Mesenchymal stem cell (in vitro differentiated cells and primary cell): ENCODE measurements at regions not wholly inside any gene's neighbourhood (a gene's known extent, or its start where the extent isn't known, plus 50 kb on each side); places are given as distances from the start of the nearest gene placed in this dataset.
A peak's percentile ranks its signal among the peaks of the same experiment; 100 is the strongest.

Experiments
- DNase-seq: peaks from one replicate; pipeline ENCODE4 v3.0.0-alpha.2; 2013
- H2AFZ ChIP-seq: one replicate; pipeline ENCODE4 v1.6.1; 2013; ENCODE audit warnings: low read depth, mild to moderate bottlenecking, control low read depth, inconsistent platforms, low read length, moderate library complexity
- H2AK5ac ChIP-seq: 2 replicates; pipeline ENCODE4 v1.6.1; 2013; ENCODE audit warnings: low read length, moderate library complexity, mild to moderate bottlenecking, inconsistent platforms; ENCODE audit not compliant: severe bottlenecking
- H2BK120ac ChIP-seq: one replicate; pipeline ENCODE4 v1.6.1; 2013; ENCODE audit warnings: low read depth, mild to moderate bottlenecking, inconsistent platforms, low read length, moderate library complexity
- H2BK12ac ChIP-seq, 2 experiments: one replicate each; pipeline ENCODE4 v1.6.1; 2013; ENCODE audit warnings: inconsistent platforms in 2 of 2, low read length in 2 of 2, mild to moderate bottlenecking in 2 of 2, moderate library complexity in 2 of 2, control low read depth in 1 of 2
- H2BK15ac ChIP-seq: one replicate; pipeline ENCODE4 v1.6.1; 2013; ENCODE audit warnings: mild to moderate bottlenecking, low read depth, inconsistent platforms; ENCODE audit not compliant: poor library complexity, severe bottlenecking
- H2BK5ac ChIP-seq: 2 replicates; pipeline ENCODE4 v1.6.1; 2013; ENCODE audit warnings: low read depth, mild to moderate bottlenecking, low read length, control low read depth, inconsistent platforms; ENCODE audit not compliant: poor library complexity, severe bottlenecking
- H3K14ac ChIP-seq, 2 experiments: one replicate each; pipeline ENCODE4 v1.6.1; 2013; ENCODE audit warnings: inconsistent platforms in 2 of 2, low read length in 2 of 2, control low read depth in 1 of 2, mild to moderate bottlenecking in 1 of 2, moderate library complexity in 1 of 2
- H3K18ac ChIP-seq, 2 experiments: one replicate each; pipeline ENCODE4 v1.6.1; 2013; ENCODE audit warnings: inconsistent platforms in 2 of 2, low read length in 2 of 2, control low read depth in 1 of 2, low read depth in 1 of 2, mild to moderate bottlenecking in 1 of 2
- H3K23ac ChIP-seq, 2 experiments: one replicate each; pipeline ENCODE4 v1.6.1; 2013; ENCODE audit warnings: inconsistent platforms in 2 of 2, low read length in 2 of 2, mild to moderate bottlenecking in 2 of 2, moderate library complexity in 2 of 2, control low read depth in 1 of 2
- H3K27ac ChIP-seq: 2 replicates; pipeline ENCODE4 v1.5.1; 2013; ENCODE audit warnings: mild to moderate bottlenecking, moderate library complexity, low read length, control low read depth, inconsistent platforms; ENCODE audit not compliant: poor library complexity, severe bottlenecking
- H3K27me3 ChIP-seq, 2 experiments: 2 replicates each; pipeline versions ENCODE4 v1.6.1 to v1.7.0; 2013; ENCODE audit warnings: low read length in 2 of 2, mild to moderate bottlenecking in 2 of 2, moderate library complexity in 2 of 2, control low read depth in 1 of 2, inconsistent platforms in 1 of 2; ENCODE audit not compliant: control insufficient read depth in 1 of 2, insufficient read depth in 1 of 2
- H3K36me3 ChIP-seq, 2 experiments: 2 replicates each; pipeline versions ENCODE4 v1.6.1 to v1.7.0; 2013; ENCODE audit warnings: low read length in 2 of 2, control low read depth in 1 of 2, inconsistent platforms in 1 of 2, low read depth in 1 of 2, mild to moderate bottlenecking in 1 of 2; ENCODE audit not compliant: insufficient read depth in 2 of 2, control insufficient read depth in 1 of 2
- H3K4ac ChIP-seq, 2 experiments: one replicate each; pipeline ENCODE4 v1.6.1; 2013; ENCODE audit warnings: inconsistent platforms in 2 of 2, low read length in 2 of 2, mild to moderate bottlenecking in 2 of 2, moderate library complexity in 2 of 2, control low read depth in 1 of 2, low read depth in 1 of 2
- H3K4me1 ChIP-seq: 2 replicates; pipeline ENCODE4 v1.6.1; 2013; ENCODE audit warnings: low read depth, low read length, control low read depth; ENCODE audit not compliant: control insufficient read depth, insufficient read depth
- H3K4me2 ChIP-seq: 2 replicates; pipeline ENCODE4 v1.6.1; 2013; ENCODE audit warnings: low read length, mild to moderate bottlenecking, inconsistent platforms; ENCODE audit not compliant: poor library complexity, severe bottlenecking
- H3K4me3 ChIP-seq, 2 experiments: 2 replicates each; pipeline versions ENCODE4 v1.5.1 to v1.7.0; 2013; ENCODE audit warnings: low read length in 2 of 2, mild to moderate bottlenecking in 2 of 2, control low read depth in 1 of 2, low read depth in 1 of 2; ENCODE audit not compliant: insufficient read depth in 1 of 2
- H3K79me1 ChIP-seq: replicated peaks from 2 replicates; pipeline ENCODE4 v1.6.1; 2013; ENCODE audit warnings: mild to moderate bottlenecking, control low read depth, low read length, inconsistent platforms; ENCODE audit not compliant: poor library complexity, severe bottlenecking
- H3K9ac ChIP-seq: 2 replicates; pipeline ENCODE4 v1.7.0; 2013; ENCODE audit warnings: mild to moderate bottlenecking, low read length, moderate library complexity
- H3K9me3 ChIP-seq: 2 replicates; pipeline ENCODE4 v1.7.0; 2013; ENCODE audit warnings: mild to moderate bottlenecking, low read length; ENCODE audit not compliant: control insufficient read depth
- H4K8ac ChIP-seq: one replicate; pipeline ENCODE4 v1.6.1; 2013; ENCODE audit warnings: inconsistent platforms, mild to moderate bottlenecking, low read length, moderate library complexity
- H4K91ac ChIP-seq: one replicate; pipeline ENCODE4 v1.6.1; 2013; ENCODE audit warnings: mild to moderate bottlenecking, low read length, inconsistent platforms
- WGBS: methylation state at CpG from one replicate; pipeline ENCODE4 v1.1.7; 2013; ENCODE audit warnings: mixed read lengths; 5-methylcytosine and 5-hydroxymethylcytosine counted together

GRCh38 chr13:90070362-90070761 lies 1277.1 kb upstream of the MIR17HG start:
- H2BK120ac ChIP-seq, result no peak overlapping the region
- no peak overlapping the region for H3K4me3 ChIP-seq
- H4K8ac ChIP-seq, result no peak overlapping the region
- H4K91ac ChIP-seq, result no peak overlapping the region
- no peak overlapping the region for H3K14ac ChIP-seq
- H3K9ac ChIP-seq, result no peak overlapping the region
- H3K18ac ChIP-seq, result no peak overlapping the region
- H3K9me3 ChIP-seq, result no peaks in the 10 kb centered on the region
- no peak overlapping the region for H2AFZ ChIP-seq
- no peak overlapping the region for H2BK12ac ChIP-seq
- no peaks in the 10 kb centered on the region for H3K27me3 ChIP-seq
- H3K4me2 ChIP-seq, result no peak overlapping the region
- H3K23ac ChIP-seq, result no peak overlapping the region
- no peaks in the 10 kb centered on the region for H3K79me1 ChIP-seq
- no peak overlapping the region for H2AK5ac ChIP-seq
- no peaks in the 10 kb centered on the region for H3K4me1 ChIP-seq
- H2BK15ac ChIP-seq, result no peak overlapping the region
- no peak overlapping the region for H3K4ac ChIP-seq
- 100% methylated on average over 1 of the region's 1 CpG for WGBS
- H2BK5ac ChIP-seq, result no peak overlapping the region
- no peaks in the 10 kb centered on the region for H3K36me3 ChIP-seq
- peak; percentile 3 for DNase-seq
- H3K27ac ChIP-seq, result no peak overlapping the region

GRCh38 chr13:90070837-90071525 lies 1276.5 kb upstream of the MIR17HG start:
- Histone ChIP-seq H3K9ac (no peak overlapping the region), H3K4me3 (no peak overlapping the region), H3K18ac (no peak overlapping the region), H3K27ac (no peak overlapping the region), H3K4ac (no peak overlapping the region), H3K27me3 (no peaks in the 10 kb centered on the region), H2BK12ac (no peak overlapping the region), H3K23ac (no peak overlapping the region), H3K4me2 (no peak overlapping the region), H2BK5ac (no peak overlapping the region), H2AFZ (no peak overlapping the region), H2BK15ac (no peak overlapping the region), H3K14ac (no peak overlapping the region), H3K4me1 (no peaks in the 10 kb centered on the region), H2BK120ac (no peak overlapping the region), H2AK5ac (no peak overlapping the region), H4K91ac (no peak overlapping the region), H3K36me3 (no peaks in the 10 kb centered on the region), H3K79me1 (no peaks in the 10 kb centered on the region), H3K9me3 (no peaks in the 10 kb centered on the region), H4K8ac (no peak overlapping the region)
- no peak for DNase-seq
- WGBS, result 69% methylated on average over 3 of the region's 4 CpGs

- no peak overlapping the region for H2BK12ac ChIP-seq
- H4K91ac ChIP-seq, result no peak overlapping the region
- DNase-seq, result peak; percentile 13
- no peak overlapping the region for H3K18ac ChIP-seq
- H2BK120ac ChIP-seq, result no peak overlapping the region
- H3K4me3 ChIP-seq, result no peak overlapping the region
- H2AFZ ChIP-seq, result no peak overlapping the region
- no peak overlapping the region for H3K4ac ChIP-seq
- no peaks in the 10 kb centered on the region for H3K4me1 ChIP-seq
- H3K36me3 ChIP-seq, result no peaks in the 10 kb centered on the region
- no peak overlapping the region for H3K27ac ChIP-seq
- H4K8ac ChIP-seq, result no peak overlapping the region
- no peaks in the 10 kb centered on the region for H3K79me1 ChIP-seq
- H2AK5ac ChIP-seq, result no peak overlapping the region
- H3K27me3 ChIP-seq, result no peaks in the 10 kb centered on the region
- H3K4me2 ChIP-seq, result no peak overlapping the region
- no peak overlapping the region for H3K9ac ChIP-seq
- no peak overlapping the region for H2BK5ac ChIP-seq
- H3K9me3 ChIP-seq, result no peaks in the 10 kb centered on the region
- WGBS, result no CpG with 5 or more reads among the region's 1 CpG
- H3K14ac ChIP-seq, result no peak overlapping the region
- H3K23ac ChIP-seq, result no peak overlapping the region
- no peak overlapping the region for H2BK15ac ChIP-seq
Measured at GRCh38 chr13:90084684-90085290, 1262.7 kb upstream of the MIR17HG start.

DNA sequence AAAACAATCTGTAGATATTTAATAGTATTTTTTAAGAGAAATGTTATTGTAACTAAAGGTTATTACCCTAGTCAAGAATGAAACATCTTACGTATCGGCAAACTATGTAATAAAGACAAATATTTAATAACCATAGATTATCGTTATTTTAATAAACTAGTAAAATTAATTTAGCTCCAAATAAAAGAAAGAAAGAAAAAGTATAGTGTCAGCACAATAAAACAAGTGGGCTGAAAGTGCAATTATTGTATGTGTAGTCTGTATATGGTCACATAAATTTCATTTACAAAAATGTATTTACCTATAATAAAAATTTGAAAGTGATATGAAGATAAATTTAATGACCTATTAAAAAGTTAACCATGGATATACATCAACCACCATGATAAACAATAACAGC lies 1258.4 kb upstream of the MIR17HG start:
- whole genome bisulfite sequencing, result no CpG with 5 or more reads among the region's 3 CpGs
- H2BK12ac ChIP-seq, result no peak overlapping the region
- no peak for DNase-seq
- no peaks in the 10 kb centered on the region for H3K36me3 ChIP-seq
- H3K27ac ChIP-seq, result no peak overlapping the region
- no peak overlapping the region for H3K4me3 ChIP-seq
- no peak overlapping the region for H3K4me2 ChIP-seq
- no peaks in the 10 kb centered on the region for H3K4me1 ChIP-seq
- H2BK120ac ChIP-seq, result no peak overlapping the region
- H2AFZ ChIP-seq, result no peak overlapping the region
- no peak overlapping the region for H2BK5ac ChIP-seq
- H3K14ac ChIP-seq, result no peak overlapping the region
- no peaks in the 10 kb centered on the region for H3K27me3 ChIP-seq
- H3K4ac ChIP-seq, result no peak overlapping the region
- no peak overlapping the region for H2AK5ac ChIP-seq
- H3K9me3 ChIP-seq, result no peaks in the 10 kb centered on the region
- H3K9ac ChIP-seq, result no peak overlapping the region
- no peak overlapping the region for H4K91ac ChIP-seq
- no peak overlapping the region for H4K8ac ChIP-seq
- H3K23ac ChIP-seq, result no peak overlapping the region
- no peaks in the 10 kb centered on the region for H3K79me1 ChIP-seq
- no peak overlapping the region for H3K18ac ChIP-seq
- no peak overlapping the region for H2BK15ac ChIP-seq
